ENCODE measurements at regions not wholly inside any gene's neighbourhood (a gene's known extent, or its start where the extent isn't known, plus 50 kb on each side); places are given as distances from the start of the nearest gene placed in this dataset.

GRCh38 chr1:224528900-224529299 lies 87.2 kb upstream of the CNIH3 start:
- no peak for TF ChIP-seq EZH2 (IDR thresholded peaks at IDR 0.05; ENCODE audit: insufficient read depth, poor library complexity, severe bottlenecking)
- no peak for TF ChIP-seq EZH2phosphoT487 (IDR thresholded peaks at IDR 0.05; ENCODE audit: insufficient read depth, low read depth)

Data from GM23248 (cell line).